HG02678 (cell line): ENCODE measurements at regions not wholly inside any gene's neighbourhood (a gene's known extent, or its start where the extent isn't known, plus 50 kb on each side); places are given as distances from the start of the nearest gene placed in this dataset.
"Not testable (repeated sequence)": the region's sequence is repeated elsewhere in the genome, so short reads cannot be mapped to it uniquely, and the experiment has no call there.

Source experiments
- ATAC-seq: cut with Tn5 transposase; IDR thresholded peaks from one replicate; pipeline ENCODE4 v1.9.1; 2021; ENCODE audit warnings: mild to moderate bottlenecking, moderate library complexity; ENCODE audit not compliant: unreplicated experiment

GRCh38 chr12:107366322-107366721 is 273.0 kb upstream of the CRY1 start:
- ATAC-seq = no peak

GRCh38 chr12:107368586-107368985 is 275.2 kb upstream of the CRY1 start:
- no peak for ATAC-seq

GRCh38 chr12:107369006-107369405 is 275.7 kb upstream of the CRY1 start:
- no peak for ATAC-seq

- ATAC-seq = no peak
These were observed 276.3 kb upstream of the CRY1 start for GRCh38 chr12:107369679-107370078.

- no peak for ATAC-seq
These were observed 278.9 kb upstream of the CRY1 start for GRCh38 chr12:107372229-107372658.

- no peak for ATAC-seq
These were observed 280.0 kb upstream of the CRY1 start for GRCh38 chr12:107373238-107373809.

- no peak for ATAC-seq
These were observed 281.0 kb upstream of the CRY1 start for GRCh38 chr12:107374161-107374840.

- ATAC-seq = no peak
These were observed 281.9 kb upstream of the CRY1 start for GRCh38 chr12:107375231-107375630.

- no peak for ATAC-seq
These were observed 284.4 kb upstream of the CRY1 start for GRCh38 chr12:107377596-107378385.

GRCh38 chr12:107378609-107379008 is 285.3 kb upstream of the CRY1 start:
- no peak for ATAC-seq

GRCh38 chr12:107379142-107379851 is 285.9 kb upstream of the CRY1 start:
- ATAC-seq = not testable (repeated sequence)

GRCh38 chr12:107379852-107380567 is 286.7 kb upstream of the CRY1 start:
- ATAC-seq = no peak

GRCh38 chr12:107384645-107385044 is 291.3 kb upstream of the CRY1 start:
- no peak for ATAC-seq

GRCh38 chr12:107385509-107385908 is 292.2 kb upstream of the CRY1 start:
- no peak for ATAC-seq

GRCh38 chr12:107386569-107386968 is 293.2 kb upstream of the CRY1 start:
- no peak for ATAC-seq

GRCh38 chr12:107388263-107388662 is 294.9 kb upstream of the CRY1 start:
- no peak for ATAC-seq

- ATAC-seq = no peak
These were observed 295.2 kb upstream of the PWP1 start for GRCh38 chr12:107390414-107390813.

GRCh38 chr12:107393043-107393717 is 292.4 kb upstream of the PWP1 start:
- ATAC-seq = no peak

GRCh38 chr12:107394693-107395092 is 290.9 kb upstream of the PWP1 start:
- no peak for ATAC-seq

- ATAC-seq = no peak
These were observed 289.8 kb upstream of the PWP1 start for GRCh38 chr12:107395817-107396216.
